22Rv1 (cell line): ENCODE measurements at regions not wholly inside any gene's neighbourhood (a gene's known extent, or its start where the extent isn't known, plus 50 kb on each side); places are given as distances from the start of the nearest gene placed in this dataset.
"Not testable (repeated sequence)": the region's sequence is repeated elsewhere in the genome, so short reads cannot be mapped to it uniquely, and the experiment has no call there.

Experiments
- H3K27ac ChIP-seq: fragments of 450-650 bp; 2 replicates; pipeline ENCODE4 v1.5.1; 2017
- ZFX ChIP-seq: fragments of 450-650 bp; IDR thresholded peaks from 2 replicates; pipeline ENCODE4 v1.6.1; 2017; ENCODE audit warnings: antibody characterized with exemption, borderline replicate concordance
- TF ChIP-seq, protein P1 (sequence below): fragments of 450-650 bp; IDR thresholded peaks from 2 replicates; pipeline ENCODE4 v1.5.1; 2017; ENCODE audit warnings: mild to moderate bottlenecking

DNA sequence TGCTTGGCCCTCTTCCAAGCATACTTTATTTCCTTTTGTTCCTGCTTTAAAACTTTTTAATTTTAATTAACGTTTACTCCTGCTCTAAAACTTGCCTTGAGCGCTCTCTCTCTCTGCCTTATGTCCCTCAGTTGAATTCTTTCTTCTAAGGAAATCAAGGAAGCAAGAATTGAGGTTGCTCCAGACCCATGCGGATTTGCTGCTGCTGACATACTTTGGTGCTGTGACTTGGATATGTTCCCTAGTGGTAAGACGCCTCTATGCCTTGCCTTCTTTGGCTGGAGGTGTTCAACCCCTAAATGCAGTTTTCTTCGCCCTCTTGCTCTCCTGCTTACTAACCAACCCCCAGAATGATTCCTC is 148.1 kb downstream of the ADSS2 start:
- TF ChIP-seq, protein P1, sequence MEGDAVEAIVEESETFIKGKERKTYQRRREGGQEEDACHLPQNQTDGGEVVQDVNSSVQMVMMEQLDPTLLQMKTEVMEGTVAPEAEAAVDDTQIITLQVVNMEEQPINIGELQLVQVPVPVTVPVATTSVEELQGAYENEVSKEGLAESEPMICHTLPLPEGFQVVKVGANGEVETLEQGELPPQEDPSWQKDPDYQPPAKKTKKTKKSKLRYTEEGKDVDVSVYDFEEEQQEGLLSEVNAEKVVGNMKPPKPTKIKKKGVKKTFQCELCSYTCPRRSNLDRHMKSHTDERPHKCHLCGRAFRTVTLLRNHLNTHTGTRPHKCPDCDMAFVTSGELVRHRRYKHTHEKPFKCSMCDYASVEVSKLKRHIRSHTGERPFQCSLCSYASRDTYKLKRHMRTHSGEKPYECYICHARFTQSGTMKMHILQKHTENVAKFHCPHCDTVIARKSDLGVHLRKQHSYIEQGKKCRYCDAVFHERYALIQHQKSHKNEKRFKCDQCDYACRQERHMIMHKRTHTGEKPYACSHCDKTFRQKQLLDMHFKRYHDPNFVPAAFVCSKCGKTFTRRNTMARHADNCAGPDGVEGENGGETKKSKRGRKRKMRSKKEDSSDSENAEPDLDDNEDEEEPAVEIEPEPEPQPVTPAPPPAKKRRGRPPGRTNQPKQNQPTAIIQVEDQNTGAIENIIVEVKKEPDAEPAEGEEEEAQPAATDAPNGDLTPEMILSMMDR = no peak
- no peak for TF ChIP-seq ZFX
- no peak overlapping the region for H3K27ac ChIP-seq

DNA sequence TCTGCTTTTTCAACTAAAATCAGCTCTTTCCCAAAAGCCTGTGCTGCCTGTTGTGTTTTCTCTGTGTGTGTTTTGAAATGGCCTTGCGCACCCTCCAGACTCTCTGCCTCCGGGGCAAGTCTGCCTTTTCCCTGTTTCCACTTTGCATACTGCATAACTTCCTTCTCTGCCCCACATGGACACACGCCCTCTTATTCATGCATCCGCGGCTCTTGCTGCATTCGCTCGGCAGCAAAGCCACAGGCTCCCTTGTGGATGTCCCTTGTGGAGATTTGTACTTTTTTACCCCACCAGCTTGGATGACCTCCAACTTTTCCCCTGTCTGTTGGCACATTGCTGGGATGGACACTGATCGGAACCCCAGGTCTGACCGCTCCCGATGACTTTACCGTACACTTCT is 147.6 kb downstream of the ADSS2 start:
- no peak for TF ChIP-seq ZFX
- TF ChIP-seq, protein P1 = no peak

DNA sequence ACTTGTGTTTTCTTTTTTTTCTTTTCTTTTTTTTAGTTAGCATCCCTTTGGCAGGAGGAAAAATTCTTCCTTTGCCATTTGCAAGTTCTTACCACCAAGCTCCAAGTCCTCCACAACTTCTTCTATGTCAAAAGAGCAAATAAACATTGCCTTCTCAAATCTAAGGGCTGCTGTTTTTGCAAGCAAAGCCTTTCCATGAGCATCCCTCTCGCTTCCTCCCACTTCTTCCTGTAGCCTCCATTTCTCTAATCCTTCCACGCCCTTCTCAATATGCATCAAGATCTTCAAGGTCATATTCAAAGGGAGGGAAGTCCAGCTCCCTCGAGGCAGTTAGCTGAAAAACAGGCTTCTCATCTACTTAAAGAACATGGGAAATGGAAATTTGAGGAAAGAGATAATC is 147.1 kb downstream of the ADSS2 start:
- H3K27ac ChIP-seq = no peak overlapping the region
- TF ChIP-seq ZFX = no peak
- TF ChIP-seq, protein P1 = no peak

More for the DNA sequence above, 147.6 kb downstream of the ADSS2 start:
- H3K27ac ChIP-seq = no peak overlapping the region

- no peak overlapping the region for H3K27ac ChIP-seq
- no peak for TF ChIP-seq ZFX
- TF ChIP-seq, protein P1 = no peak
Observed at GRCh38 chr1:244305776-244306341, 145.8 kb downstream of the ADSS2 start.

- no peak overlapping the region for H3K27ac ChIP-seq
- TF ChIP-seq, protein P1 = no peak
- TF ChIP-seq ZFX = no peak
Observed at GRCh38 chr1:244306544-244306943, 145.2 kb downstream of the ADSS2 start.

DNA sequence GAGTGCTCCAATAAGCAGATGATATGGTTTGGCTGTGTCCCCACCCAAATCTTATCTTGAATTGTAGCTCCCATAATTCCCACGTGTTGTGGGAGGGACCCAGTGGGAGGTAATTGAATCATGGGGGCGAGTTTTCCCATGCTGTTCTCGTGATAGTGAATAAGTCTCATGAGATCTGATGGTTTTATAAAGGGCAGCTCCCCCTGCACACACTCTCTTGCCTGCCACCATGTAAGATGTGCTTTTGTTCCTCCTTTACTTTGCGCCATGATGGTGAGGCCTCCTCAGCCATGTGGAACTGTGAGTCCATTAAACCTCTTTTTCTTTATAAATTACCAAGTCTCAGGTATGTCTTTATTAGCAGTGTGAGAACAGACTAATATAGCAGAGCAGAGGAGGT is 142.5 kb downstream of the ADSS2 start:
- H3K27ac ChIP-seq = not testable (repeated sequence)

GRCh38 chr1:244311784-244312532 is 139.8 kb downstream of the ADSS2 start:
- TF ChIP-seq, protein P1 = no peak
- no peak for TF ChIP-seq ZFX
- H3K27ac ChIP-seq = no peak overlapping the region
